ENCODE measurements at regions not wholly inside any gene's neighbourhood (a gene's known extent, or its start where the extent isn't known, plus 50 kb on each side); places are given as distances from the start of the nearest gene placed in this dataset.
"Not testable (repeated sequence)": the region's sequence is repeated elsewhere in the genome, so short reads cannot be mapped to it uniquely, and the experiment has no call there.

- no peaks in the 10 kb centered on the region for H3K9me3 ChIP-seq (ENCODE audit: low read depth, low read length)
- DNase-seq (ENCODE audit: low read depth, low spot score), result no peak
- no peak overlapping the region for H3K9ac ChIP-seq (ENCODE audit: insufficient read length)
- H3K36me3 ChIP-seq (ENCODE audit: insufficient read depth, low read length), result no peaks in the 10 kb centered on the region
- no peak overlapping the region for H3K27ac ChIP-seq
- TF ChIP-seq EZH2 (IDR thresholded peaks at IDR 0.05), result no peak
- TF ChIP-seq FOXP2 (optimal IDR thresholded peaks at IDR 0.05; ENCODE audit: control extremely low read depth, extremely low read length, insufficient read depth), result no peak
- TF ChIP-seq POLR2AphosphoS5 (IDR thresholded peaks at IDR 0.05; ENCODE audit: borderline replicate concordance, low read depth, low read length), result no peak
- no peak overlapping the region for H3K4me3 ChIP-seq
Measured at GRCh38 chr4:12360391-12360790, 931.7 kb upstream of the HS3ST1 start.

- DNase-seq (ENCODE audit: low read depth, low spot score), result no peak
- H3K9ac ChIP-seq (ENCODE audit: insufficient read length), result no peak overlapping the region
- no peaks in the 10 kb centered on the region for H3K36me3 ChIP-seq (ENCODE audit: insufficient read depth, low read length)
- H3K9me3 ChIP-seq (ENCODE audit: low read depth, low read length), result no peaks in the 10 kb centered on the region
- H3K4me3 ChIP-seq, result no peak overlapping the region
- H3K27ac ChIP-seq, result no peak overlapping the region
- TF ChIP-seq POLR2AphosphoS5 (IDR thresholded peaks at IDR 0.05; ENCODE audit: borderline replicate concordance, low read depth, low read length) (no peak), EZH2 (IDR thresholded peaks at IDR 0.05) (no peak), FOXP2 (optimal IDR thresholded peaks at IDR 0.05; ENCODE audit: control extremely low read depth, extremely low read length, insufficient read depth) (no peak)
Measured at GRCh38 chr4:12359420-12359819, 930.7 kb upstream of the HS3ST1 start.

- not testable (repeated sequence) for H3K27ac ChIP-seq; H3K4me3 ChIP-seq; DNase-seq (ENCODE audit: low read depth, low spot score); H3K36me3 ChIP-seq (ENCODE audit: insufficient read depth, low read length); H3K9ac ChIP-seq (ENCODE audit: insufficient read length); H3K9me3 ChIP-seq (ENCODE audit: low read depth, low read length)
Measured at GRCh38 chr4:12333083-12333482, 904.4 kb upstream of the HS3ST1 start.

DNA sequence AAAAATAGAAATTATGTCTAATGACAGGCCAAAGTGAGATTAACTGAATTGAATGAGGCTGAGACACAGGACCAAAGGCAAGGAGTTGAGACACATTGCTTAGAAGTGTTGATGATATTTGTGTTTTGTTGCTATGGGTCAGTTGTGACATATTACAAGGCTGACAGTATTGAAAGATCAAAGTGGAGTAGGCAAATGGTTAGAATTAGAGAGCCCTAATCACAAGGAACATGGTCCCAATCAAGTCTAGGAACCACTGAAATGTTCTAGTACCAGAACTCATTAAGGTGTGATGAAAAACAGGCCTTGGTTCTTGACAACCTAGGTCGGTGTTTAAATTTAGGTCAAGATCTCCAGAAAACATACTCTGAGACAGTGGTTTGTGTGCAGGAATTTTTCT is 896.3 kb upstream of the HS3ST1 start:
- no peak overlapping the region for H3K9ac ChIP-seq (ENCODE audit: insufficient read length)
- H3K27ac ChIP-seq, result no peak overlapping the region
- no peak for DNase-seq (ENCODE audit: low read depth, low spot score)
- H3K9me3 ChIP-seq (ENCODE audit: low read depth, low read length), result no peaks in the 10 kb centered on the region
- H3K4me3 ChIP-seq, result no peak overlapping the region
- TF ChIP-seq EZH2 (IDR thresholded peaks at IDR 0.05), result no peak
- no peak for TF ChIP-seq FOXP2 (optimal IDR thresholded peaks at IDR 0.05; ENCODE audit: control extremely low read depth, extremely low read length, insufficient read depth)
- TF ChIP-seq POLR2AphosphoS5 (IDR thresholded peaks at IDR 0.05; ENCODE audit: borderline replicate concordance, low read depth, low read length), result no peak
- no peaks in the 10 kb centered on the region for H3K36me3 ChIP-seq (ENCODE audit: insufficient read depth, low read length)

GRCh38 chr4:12319765-12320164 is 891.1 kb upstream of the HS3ST1 start:
- Histone ChIP-seq H3K9ac (ENCODE audit: insufficient read length) (no peak overlapping the region), H3K4me3 (no peak overlapping the region), H3K9me3 (ENCODE audit: low read depth, low read length) (no peaks in the 10 kb centered on the region), H3K27ac (no peak overlapping the region), H3K36me3 (ENCODE audit: insufficient read depth, low read length) (no peaks in the 10 kb centered on the region)
- DNase-seq (ENCODE audit: low read depth, low spot score), result no peak
- TF ChIP-seq POLR2AphosphoS5 (IDR thresholded peaks at IDR 0.05; ENCODE audit: borderline replicate concordance, low read depth, low read length) (no peak), FOXP2 (optimal IDR thresholded peaks at IDR 0.05; ENCODE audit: control extremely low read depth, extremely low read length, insufficient read depth) (no peak), EZH2 (IDR thresholded peaks at IDR 0.05) (no peak)

GRCh38 chr4:12304905-12305304 is 876.2 kb upstream of the HS3ST1 start:
- Histone ChIP-seq H3K27ac (no peak overlapping the region), H3K4me3 (no peak overlapping the region), H3K9me3 (ENCODE audit: low read depth, low read length) (no peaks in the 10 kb centered on the region), H3K9ac (ENCODE audit: insufficient read length) (no peak overlapping the region), H3K36me3 (ENCODE audit: insufficient read depth, low read length) (no peaks in the 10 kb centered on the region)
- TF ChIP-seq POLR2AphosphoS5 (IDR thresholded peaks at IDR 0.05; ENCODE audit: borderline replicate concordance, low read depth, low read length), result no peak
- TF ChIP-seq EZH2 (IDR thresholded peaks at IDR 0.05), result no peak
- no peak for TF ChIP-seq FOXP2 (optimal IDR thresholded peaks at IDR 0.05; ENCODE audit: control extremely low read depth, extremely low read length, insufficient read depth)
- no peak for DNase-seq (ENCODE audit: low read depth, low spot score)

DNA sequence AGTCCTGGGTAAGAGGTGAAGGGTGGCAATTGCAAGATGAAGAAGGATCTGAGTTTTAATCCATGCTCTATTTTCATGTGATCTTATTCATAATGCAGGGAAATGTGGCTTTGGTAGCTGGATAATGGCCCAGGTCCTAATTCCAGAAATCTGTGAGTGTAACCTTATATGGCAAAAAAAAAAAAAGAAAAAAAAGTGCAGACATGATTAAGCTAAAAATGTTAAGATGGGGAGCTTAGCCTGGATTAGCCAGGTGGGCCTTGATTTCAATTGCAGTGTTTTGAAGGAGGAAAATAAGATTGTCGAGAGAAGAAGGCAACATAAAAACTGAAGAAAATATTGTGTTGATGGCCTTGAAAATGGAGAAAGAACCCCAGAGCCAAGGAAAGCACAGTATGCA is 867.7 kb upstream of the HS3ST1 start:
- TF ChIP-seq POLR2AphosphoS5 (IDR thresholded peaks at IDR 0.05; ENCODE audit: borderline replicate concordance, low read depth, low read length) (no peak), FOXP2 (optimal IDR thresholded peaks at IDR 0.05; ENCODE audit: control extremely low read depth, extremely low read length, insufficient read depth) (no peak), EZH2 (IDR thresholded peaks at IDR 0.05) (no peak)
- Histone ChIP-seq H3K9me3 (ENCODE audit: low read depth, low read length) (no peaks in the 10 kb centered on the region), H3K27ac (no peak overlapping the region), H3K36me3 (ENCODE audit: insufficient read depth, low read length) (no peaks in the 10 kb centered on the region), H3K9ac (ENCODE audit: insufficient read length) (no peak overlapping the region), H3K4me3 (no peak overlapping the region)
- DNase-seq (ENCODE audit: low read depth, low spot score), result no peak

GRCh38 chr4:12293906-12294525 is 865.3 kb upstream of the HS3ST1 start:
- DNase-seq (ENCODE audit: low read depth, low spot score), result no peak
- TF ChIP-seq POLR2AphosphoS5 (IDR thresholded peaks at IDR 0.05; ENCODE audit: borderline replicate concordance, low read depth, low read length) (no peak), EZH2 (IDR thresholded peaks at IDR 0.05) (no peak), FOXP2 (optimal IDR thresholded peaks at IDR 0.05; ENCODE audit: control extremely low read depth, extremely low read length, insufficient read depth) (no peak)
- Histone ChIP-seq H3K36me3 (ENCODE audit: insufficient read depth, low read length) (no peaks in the 10 kb centered on the region), H3K9ac (ENCODE audit: insufficient read length) (no peak overlapping the region), H3K27ac (no peak overlapping the region), H3K4me3 (no peak overlapping the region), H3K9me3 (ENCODE audit: low read depth, low read length) (no peaks in the 10 kb centered on the region)

DNA sequence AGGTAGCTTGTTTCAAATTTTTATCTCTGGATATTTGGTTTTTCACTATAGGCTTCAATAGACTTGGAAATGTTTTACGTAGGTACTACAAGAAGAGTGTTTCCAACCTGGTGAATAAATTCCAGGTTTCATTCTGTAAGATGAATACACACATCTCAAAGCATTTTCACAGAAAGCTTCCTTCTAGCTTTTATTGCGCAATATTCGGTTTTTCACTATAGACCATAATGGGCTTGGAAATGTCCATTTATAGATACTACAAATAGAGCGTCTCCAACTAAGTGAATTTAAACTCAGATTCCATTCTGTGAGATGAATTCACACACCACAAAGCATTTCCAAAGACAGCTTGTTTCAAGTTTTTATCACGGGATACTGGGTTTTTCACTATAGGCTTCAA is 857.7 kb upstream of the HS3ST1 start:
- DNase-seq (ENCODE audit: low read depth, low spot score), result no peak
- no peak overlapping the region for H3K4me3 ChIP-seq
- H3K27ac ChIP-seq, result no peak overlapping the region
- H3K9me3 ChIP-seq (ENCODE audit: low read depth, low read length), result no peaks in the 10 kb centered on the region
- no peaks in the 10 kb centered on the region for H3K36me3 ChIP-seq (ENCODE audit: insufficient read depth, low read length)
- no peak overlapping the region for H3K9ac ChIP-seq (ENCODE audit: insufficient read length)
- no peak for TF ChIP-seq POLR2AphosphoS5 (IDR thresholded peaks at IDR 0.05; ENCODE audit: borderline replicate concordance, low read depth, low read length)
